ENCODE measurements at regions not wholly inside any gene's neighbourhood (a gene's known extent, or its start where the extent isn't known, plus 50 kb on each side); places are given as distances from the start of the nearest gene placed in this dataset.

DNA sequence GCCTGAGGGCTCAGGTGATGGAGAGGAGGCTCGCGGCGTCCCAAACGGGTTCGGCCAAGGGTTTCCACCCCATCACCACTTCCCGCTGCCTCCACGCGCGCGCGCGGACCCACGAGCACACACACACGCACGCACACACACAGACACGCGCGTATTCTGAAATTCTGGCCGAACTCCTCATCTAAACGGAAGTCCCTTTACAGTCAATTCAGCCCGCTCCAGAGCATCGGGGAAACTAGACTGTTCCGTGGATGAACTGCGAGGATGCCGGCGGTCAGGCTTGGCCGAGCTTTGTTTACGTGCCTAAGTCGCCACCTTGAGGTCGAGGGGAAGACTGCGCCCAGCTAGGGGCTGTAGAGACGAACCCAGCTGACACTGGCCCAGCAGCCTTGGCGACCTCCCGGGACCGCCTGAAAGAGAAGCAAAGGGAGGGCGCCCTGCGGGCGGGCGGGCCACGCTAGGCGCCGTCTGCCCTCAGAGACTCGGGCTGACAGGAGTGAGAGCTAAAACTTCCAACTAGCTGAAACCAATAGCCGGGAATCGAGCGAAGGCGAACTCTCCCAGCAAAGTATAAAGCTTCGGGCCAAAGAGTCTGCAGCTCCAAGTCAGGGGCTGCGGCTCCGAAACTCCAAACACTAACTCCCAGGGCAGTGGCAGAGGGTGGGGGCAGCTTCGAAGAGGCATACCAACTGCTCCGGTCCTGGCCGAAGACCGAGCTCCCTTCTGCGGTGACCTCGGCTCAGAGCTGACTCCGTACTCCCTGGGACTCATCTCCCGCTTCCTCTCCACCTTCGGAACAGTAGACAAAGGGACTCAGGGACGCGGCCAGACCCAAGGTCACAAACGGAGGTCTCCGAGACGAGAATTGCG lies 124.7 kb upstream of the C11orf58 start:
- TF ChIP-seq, protein P1, sequence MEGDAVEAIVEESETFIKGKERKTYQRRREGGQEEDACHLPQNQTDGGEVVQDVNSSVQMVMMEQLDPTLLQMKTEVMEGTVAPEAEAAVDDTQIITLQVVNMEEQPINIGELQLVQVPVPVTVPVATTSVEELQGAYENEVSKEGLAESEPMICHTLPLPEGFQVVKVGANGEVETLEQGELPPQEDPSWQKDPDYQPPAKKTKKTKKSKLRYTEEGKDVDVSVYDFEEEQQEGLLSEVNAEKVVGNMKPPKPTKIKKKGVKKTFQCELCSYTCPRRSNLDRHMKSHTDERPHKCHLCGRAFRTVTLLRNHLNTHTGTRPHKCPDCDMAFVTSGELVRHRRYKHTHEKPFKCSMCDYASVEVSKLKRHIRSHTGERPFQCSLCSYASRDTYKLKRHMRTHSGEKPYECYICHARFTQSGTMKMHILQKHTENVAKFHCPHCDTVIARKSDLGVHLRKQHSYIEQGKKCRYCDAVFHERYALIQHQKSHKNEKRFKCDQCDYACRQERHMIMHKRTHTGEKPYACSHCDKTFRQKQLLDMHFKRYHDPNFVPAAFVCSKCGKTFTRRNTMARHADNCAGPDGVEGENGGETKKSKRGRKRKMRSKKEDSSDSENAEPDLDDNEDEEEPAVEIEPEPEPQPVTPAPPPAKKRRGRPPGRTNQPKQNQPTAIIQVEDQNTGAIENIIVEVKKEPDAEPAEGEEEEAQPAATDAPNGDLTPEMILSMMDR (IDR thresholded peaks at IDR 0.05; ENCODE audit: insufficient read depth, low read length, poor library complexity, severe bottlenecking), result peak; percentile 88
- no peak for TF ChIP-seq EZH2phosphoT487 (conservative IDR thresholded peaks at IDR 0.05; ENCODE audit: low read length)

All from SU-DHL-6 (cell line).